ENCODE measurements at regions not wholly inside any gene's neighbourhood (a gene's known extent, or its start where the extent isn't known, plus 50 kb on each side); places are given as distances from the start of the nearest gene placed in this dataset.

GRCh38 chr22:27273436-27273835, 528.1 kb downstream of the MN1 start:
- no peaks in the 10 kb centered on the region for H3K9me3 ChIP-seq (ENCODE audit: control insufficient read depth, low read length)
- H3K27ac ChIP-seq = no peak overlapping the region
- no peak overlapping the region for H3K9ac ChIP-seq
- no peaks in the 10 kb centered on the region for H3K79me2 ChIP-seq
- TF ChIP-seq CTCF (IDR thresholded peaks at IDR 0.05) = no peak
- no peak overlapping the region for H3K4me3 ChIP-seq (ENCODE audit: low read depth, low read length)
- no peaks in the 10 kb centered on the region for H3K4me1 ChIP-seq
- no peaks in the 10 kb centered on the region for H3K36me3 ChIP-seq (ENCODE audit: control insufficient read depth, insufficient read depth, low read length)
- H2AFZ ChIP-seq = no peak overlapping the region
- no peak overlapping the region for H3K4me2 ChIP-seq (ENCODE audit: low read length)
- H3K27me3 ChIP-seq (ENCODE audit: control insufficient read depth, insufficient read depth, low read length) = no peaks in the 10 kb centered on the region

GRCh38 chr22:27273853-27274252, 527.7 kb downstream of the MN1 start:
- Histone ChIP-seq H3K4me1 (no peaks in the 10 kb centered on the region), H3K79me2 (no peaks in the 10 kb centered on the region), H3K27ac (no peak overlapping the region), H3K4me3 (ENCODE audit: low read depth, low read length) (no peak overlapping the region), H3K9me3 (ENCODE audit: control insufficient read depth, low read length) (no peaks in the 10 kb centered on the region), H3K4me2 (ENCODE audit: low read length) (no peak overlapping the region), H3K36me3 (ENCODE audit: control insufficient read depth, insufficient read depth, low read length) (no peaks in the 10 kb centered on the region), H3K27me3 (ENCODE audit: control insufficient read depth, insufficient read depth, low read length) (no peaks in the 10 kb centered on the region), H2AFZ (no peak overlapping the region), H3K9ac (no peak overlapping the region)
- TF ChIP-seq CTCF (IDR thresholded peaks at IDR 0.05) = no peak

- Histone ChIP-seq H3K79me2 (no peaks in the 10 kb centered on the region), H3K4me3 (ENCODE audit: low read depth, low read length) (no peak overlapping the region), H3K36me3 (ENCODE audit: control insufficient read depth, insufficient read depth, low read length) (no peaks in the 10 kb centered on the region), H3K9me3 (ENCODE audit: control insufficient read depth, low read length) (no peaks in the 10 kb centered on the region), H3K27me3 (ENCODE audit: control insufficient read depth, insufficient read depth, low read length) (no peaks in the 10 kb centered on the region), H3K4me1 (no peaks in the 10 kb centered on the region), H3K27ac (no peak overlapping the region), H3K4me2 (ENCODE audit: low read length) (no peak overlapping the region), H3K9ac (no peak overlapping the region), H2AFZ (no peak overlapping the region)
- TF ChIP-seq CTCF (IDR thresholded peaks at IDR 0.05) = no peak
Measured at GRCh38 chr22:27274770-27275449, 526.6 kb downstream of the MN1 start.

- Histone ChIP-seq H3K27me3 (ENCODE audit: control insufficient read depth, insufficient read depth, low read length) (no peaks in the 10 kb centered on the region), H3K4me2 (ENCODE audit: low read length) (no peak overlapping the region), H2AFZ (no peak overlapping the region), H3K36me3 (ENCODE audit: control insufficient read depth, insufficient read depth, low read length) (no peaks in the 10 kb centered on the region), H3K4me1 (no peaks in the 10 kb centered on the region), H3K9ac (no peak overlapping the region), H3K79me2 (no peaks in the 10 kb centered on the region), H3K4me3 (ENCODE audit: low read depth, low read length) (no peak overlapping the region), H3K9me3 (ENCODE audit: control insufficient read depth, low read length) (no peaks in the 10 kb centered on the region), H3K27ac (no peak overlapping the region)
- no peak for TF ChIP-seq CTCF (IDR thresholded peaks at IDR 0.05)
Measured at GRCh38 chr22:27278946-27279345, 522.6 kb downstream of the MN1 start.

GRCh38 chr22:27283240-27283639, 518.3 kb downstream of the MN1 start:
- H3K4me2 ChIP-seq (ENCODE audit: low read length) = no peak overlapping the region
- no peak overlapping the region for H3K9ac ChIP-seq
- H3K27me3 ChIP-seq (ENCODE audit: control insufficient read depth, insufficient read depth, low read length) = no peaks in the 10 kb centered on the region
- no peak overlapping the region for H2AFZ ChIP-seq
- H3K4me1 ChIP-seq = no peaks in the 10 kb centered on the region
- no peaks in the 10 kb centered on the region for H3K79me2 ChIP-seq
- no peak for TF ChIP-seq CTCF (IDR thresholded peaks at IDR 0.05)
- H3K27ac ChIP-seq = no peak overlapping the region
- no peaks in the 10 kb centered on the region for H3K9me3 ChIP-seq (ENCODE audit: control insufficient read depth, low read length)
- no peaks in the 10 kb centered on the region for H3K36me3 ChIP-seq (ENCODE audit: control insufficient read depth, insufficient read depth, low read length)
- H3K4me3 ChIP-seq (ENCODE audit: low read depth, low read length) = no peak overlapping the region
